IPS DF 19.7 (cell line): ENCODE measurements at regions not wholly inside any gene's neighbourhood (a gene's known extent, or its start where the extent isn't known, plus 50 kb on each side); places are given as distances from the start of the nearest gene placed in this dataset.

Source experiments
- DNase-seq: peaks from one replicate; pipeline ENCODE4 v3.0.0-alpha.2; 2013; ENCODE audit warnings: low read depth, low spot score

GRCh38 chr10:21173802-21174714 lies 276.9 kb upstream of the NEBL start:
- peak; percentile 28 for DNase-seq

GRCh38 chr10:21172930-21173801 lies 276.1 kb upstream of the NEBL start:
- DNase-seq = no peak

- DNase-seq = no peak
These were observed 275.4 kb upstream of the NEBL start for GRCh38 chr10:21172542-21172929.

- no peak for DNase-seq
These were observed 274.9 kb upstream of the NEBL start for GRCh38 chr10:21171936-21172541.

- DNase-seq = no peak
These were observed 274.3 kb upstream of the NEBL start for GRCh38 chr10:21171197-21171935.

GRCh38 chr10:21170216-21170615 lies 273.1 kb upstream of the NEBL start:
- no peak for DNase-seq

GRCh38 chr10:21169271-21169670 lies 272.2 kb upstream of the NEBL start:
- no peak for DNase-seq

GRCh38 chr10:21167288-21168010 lies 270.3 kb upstream of the NEBL start:
- DNase-seq = no peak

- no peak for DNase-seq
These were observed 269.6 kb upstream of the NEBL start for GRCh38 chr10:21166557-21167287.

GRCh38 chr10:21165489-21165888 lies 268.4 kb upstream of the NEBL start:
- no peak for DNase-seq

GRCh38 chr10:21164687-21165086 lies 267.6 kb upstream of the NEBL start:
- DNase-seq = no peak

- no peak for DNase-seq
These were observed 265.8 kb upstream of the NEBL start for GRCh38 chr10:21162948-21163347.

GRCh38 chr10:21161647-21162046 lies 264.5 kb upstream of the NEBL start:
- peak; percentile 85 for DNase-seq

GRCh38 chr10:21161090-21161625 lies 264.0 kb upstream of the NEBL start:
- no peak for DNase-seq

- DNase-seq = no peak
These were observed 263.0 kb upstream of the NEBL start for GRCh38 chr10:21160116-21160515.

GRCh38 chr10:21159669-21160068 lies 262.6 kb upstream of the NEBL start:
- DNase-seq = no peak

- DNase-seq = no peak
These were observed 261.2 kb upstream of the NEBL start for GRCh38 chr10:21158301-21158700.

- no peak for DNase-seq
These were observed 260.6 kb upstream of the NEBL start for GRCh38 chr10:21157664-21158063.

GRCh38 chr10:21150166-21150565 lies 253.1 kb upstream of the NEBL start:
- no peak for DNase-seq

- no peak for DNase-seq
These were observed 249.3 kb upstream of the NEBL start for GRCh38 chr10:21146436-21146789.
